ENCODE measurements at regions not wholly inside any gene's neighbourhood (a gene's known extent, or its start where the extent isn't known, plus 50 kb on each side); places are given as distances from the start of the nearest gene placed in this dataset.

GRCh38 chr7:131945957-131946544 is 389.6 kb upstream of the PODXL start:
- ChIA-PET POLR2A (ENCODE audit: unreplicated experiment) (no interaction called here), CTCF (interaction anchor here (1.0 to 1.2 kb wide), 4 partner anchors 136 to 328 kb away, joined by 3 read pairs; no protein-coding TSS in a partner anchor)
- Histone ChIP-seq H3K9ac (ENCODE audit: low read depth, low read length) (no peak overlapping the region), H3K4me3 (ENCODE audit: insufficient read depth, low read depth, low read length) (no peak overlapping the region), H2AK9ac (replicated peaks; ENCODE audit: low read depth, low read length, poor library complexity) (no peak overlapping the region), H3K9me3 (ENCODE audit: control insufficient read depth, insufficient read depth, low read length) (no peaks in the 10 kb centered on the region), H3K9me1 (ENCODE audit: insufficient read depth, low read length) (no peaks in the 10 kb centered on the region), H3K27me3 (ENCODE audit: control insufficient read depth, insufficient read depth, low read length) (peaks cover 8% of the 10 kb centered on the region), H2BK120ac (ENCODE audit: low read depth, low read length) (no peak overlapping the region), H3K27ac (ENCODE audit: insufficient read depth, low read length) (no peak overlapping the region), H2BK5ac (ENCODE audit: low read depth, low read length, poor library complexity, severe bottlenecking) (no peak overlapping the region), H3K79me1 (ENCODE audit: low read depth in 1 of 2, low read length in 2 of 2) (no peaks in the 10 kb centered on the region), H3K4me1 (ENCODE audit: control insufficient read depth, insufficient read depth, low read length) (no peaks in the 10 kb centered on the region), H3K4me2 (ENCODE audit: low read depth, low read length) (no peak overlapping the region), H4K5ac (ENCODE audit: low read depth, low read length) (no peak overlapping the region), H3K36me3 (ENCODE audit: control insufficient read depth, insufficient read depth, low read length) (no peaks in the 10 kb centered on the region), H4K91ac (ENCODE audit: insufficient read depth, low read depth, low read length) (no peak overlapping the region), H2AFZ (replicated peaks; ENCODE audit: low read length, poor library complexity) (no peak overlapping the region), H3K56ac (ENCODE audit: extremely low read depth, insufficient read depth, low read length) (no peak overlapping the region), H2BK15ac (ENCODE audit: low read depth, low read length) (no peak overlapping the region), H3K4ac (ENCODE audit: low read depth, low read length) (no peak overlapping the region), H3K14ac (replicated peaks; ENCODE audit: low read depth, low read length) (no peak overlapping the region), H3K23ac (ENCODE audit: low read depth, low read length) (no peak overlapping the region), H4K8ac (ENCODE audit: low read depth in 2 of 2, low read length in 2 of 2) (no peak overlapping the region), H3K18ac (ENCODE audit: low read depth, low read length) (no peak overlapping the region), H4K20me1 (ENCODE audit: insufficient read depth, low read length) (no peaks in the 10 kb centered on the region), H2AK5ac (ENCODE audit: low read depth, low read length) (no peak overlapping the region), H2BK20ac (ENCODE audit: low read depth, low read length) (no peak overlapping the region)
- no peak for ATAC-seq (ENCODE audit: low read depth)
- 75% methylated on average over 4 of the region's 14 CpGs; no CpG with 5 or more reads in 1 of the 2 experiments for WGBS, 2 experiments (ENCODE audit: extremely low coverage in 2 of 2, insufficient read length in 1 of 2)
- in situ Hi-C loops (cut with MboI; ENCODE audit: low sequenced_read_pairs) (no loop called here), dilution Hi-C loops (cut with HindIII; ENCODE audit: low sequenced_read_pairs, unreplicated experiment) (no loop called here), intact Hi-C loops (cut with micrococcal nuclease) (loop anchor here (1.0 to 5.0 kb wide), 6 partner anchors 209 to 634 kb away; no protein-coding TSS in a partner anchor)
- TF ChIP-seq MXI1 (IDR thresholded peaks at IDR 0.05; ENCODE audit: borderline replicate concordance, low read depth, low read length) (no peak), RAD21 (IDR thresholded peaks at IDR 0.05; ENCODE audit: low read length) (no peak), SMC3 (IDR thresholded peaks at IDR 0.05; ENCODE audit: low read depth, low read length) (no peak), POLR2A (IDR thresholded peaks at IDR 0.05; ENCODE audit: low read depth, low read length) (no peak), MAZ (IDR thresholded peaks at IDR 0.05; ENCODE audit: borderline replicate concordance, low read depth, low read length) (no peak), BHLHE40 (IDR thresholded peaks at IDR 0.05; ENCODE audit: low read depth, low read length) (no peak), FOS (IDR thresholded peaks at IDR 0.05; ENCODE audit: low read depth, low read length) (no peak), MAFK (IDR thresholded peaks at IDR 0.05; ENCODE audit: low read depth, low read length) (no peak), USF2 (IDR thresholded peaks at IDR 0.05; ENCODE audit: low read depth, low read length) (no peak), NFE2L2 (IDR thresholded peaks at IDR 0.05; ENCODE audit: low read depth, low read length) (no peak), CHD1 (IDR thresholded peaks at IDR 0.05; ENCODE audit: low read depth, low read length) (no peak), RFX5 (IDR thresholded peaks at IDR 0.05; ENCODE audit: low read depth, low read length) (no peak), ELK1 (IDR thresholded peaks at IDR 0.05; ENCODE audit: borderline replicate concordance, low read depth, low read length) (no peak), CEBPB (IDR thresholded peaks at IDR 0.05; ENCODE audit: low read depth, low read length) (no peak), RCOR1 (IDR thresholded peaks at IDR 0.05; ENCODE audit: insufficient replicate concordance, low read length) (no peak), CTCF (conservative IDR thresholded peaks at IDR 0.05; ENCODE audit: low read depth, low read length) (no peak)
- no peak for DNase-seq
- no TSS peak for BruUV-seq (replicated peaks)

Measured in IMR-90 (cell line).